ENCODE measurements at regions not wholly inside any gene's neighbourhood (a gene's known extent, or its start where the extent isn't known, plus 50 kb on each side); places are given as distances from the start of the nearest gene placed in this dataset.
A peak's percentile ranks its signal among the peaks of the same experiment; 100 is the strongest.

GRCh38 chr5:110255194-110255593 is 471.3 kb downstream of the TMEM232 start:
- Histone ChIP-seq H3K4me3 (ENCODE audit: low read depth, low read length) (no peak overlapping the region), H3K27me3 (no peaks in the 10 kb centered on the region), H3K9me3 (no peaks in the 10 kb centered on the region), H3K4me1 (no peaks in the 10 kb centered on the region), H3K36me3 (no peaks in the 10 kb centered on the region)
- TF ChIP-seq CTCF (IDR thresholded peaks at IDR 0.05; ENCODE audit: low read depth, low read length), result no peak
- DNase-seq, result no peak

GRCh38 chr5:110256298-110256697 is 470.2 kb downstream of the TMEM232 start:
- no peaks in the 10 kb centered on the region for H3K36me3 ChIP-seq
- no peaks in the 10 kb centered on the region for H3K27me3 ChIP-seq
- no peaks in the 10 kb centered on the region for H3K9me3 ChIP-seq
- no peaks in the 10 kb centered on the region for H3K4me1 ChIP-seq
- no peak for DNase-seq
- no peak overlapping the region for H3K4me3 ChIP-seq (ENCODE audit: low read depth, low read length)
- TF ChIP-seq CTCF (IDR thresholded peaks at IDR 0.05; ENCODE audit: low read depth, low read length), result no peak

- no peak for TF ChIP-seq CTCF (IDR thresholded peaks at IDR 0.05; ENCODE audit: low read depth, low read length)
- Histone ChIP-seq H3K4me1 (no peaks in the 10 kb centered on the region), H3K36me3 (no peaks in the 10 kb centered on the region), H3K9me3 (no peaks in the 10 kb centered on the region), H3K27me3 (no peaks in the 10 kb centered on the region), H3K4me3 (ENCODE audit: low read depth, low read length) (no peak overlapping the region)
- no peak for DNase-seq
Measured at GRCh38 chr5:110257971-110258370, 468.5 kb downstream of the TMEM232 start.

- no peaks in the 10 kb centered on the region for H3K27me3 ChIP-seq
- no peaks in the 10 kb centered on the region for H3K9me3 ChIP-seq
- H3K36me3 ChIP-seq, result no peaks in the 10 kb centered on the region
- H3K4me1 ChIP-seq, result no peaks in the 10 kb centered on the region
- no peak for TF ChIP-seq CTCF (IDR thresholded peaks at IDR 0.05; ENCODE audit: low read depth, low read length)
- DNase-seq, result peak; percentile 11
- no peak overlapping the region for H3K4me3 ChIP-seq (ENCODE audit: low read depth, low read length)
Measured at GRCh38 chr5:110258460-110259216, 467.8 kb downstream of the TMEM232 start.

- no peak for DNase-seq
- H3K27me3 ChIP-seq, result no peaks in the 10 kb centered on the region
- no peak for TF ChIP-seq CTCF (IDR thresholded peaks at IDR 0.05; ENCODE audit: low read depth, low read length)
- no peaks in the 10 kb centered on the region for H3K4me1 ChIP-seq
- H3K9me3 ChIP-seq, result no peaks in the 10 kb centered on the region
- H3K4me3 ChIP-seq (ENCODE audit: low read depth, low read length), result no peak overlapping the region
- no peaks in the 10 kb centered on the region for H3K36me3 ChIP-seq
Measured at GRCh38 chr5:110262749-110263148, 463.7 kb downstream of the TMEM232 start.

GRCh38 chr5:110264661-110265060 is 461.8 kb downstream of the TMEM232 start:
- Histone ChIP-seq H3K4me1 (no peaks in the 10 kb centered on the region), H3K9me3 (no peaks in the 10 kb centered on the region), H3K36me3 (no peaks in the 10 kb centered on the region), H3K4me3 (ENCODE audit: low read depth, low read length) (no peak overlapping the region), H3K27me3 (no peaks in the 10 kb centered on the region)
- no peak for TF ChIP-seq CTCF (IDR thresholded peaks at IDR 0.05; ENCODE audit: low read depth, low read length)
- no peak for DNase-seq
